GM13976 (cell line): ENCODE measurements at regions not wholly inside any gene's neighbourhood (a gene's known extent, or its start where the extent isn't known, plus 50 kb on each side); places are given as distances from the start of the nearest gene placed in this dataset.

Source experiments
- DNase-seq: peaks from one replicate; pipeline ENCODE4 v3.0.0; 2012; ENCODE audit warnings: low spot score
- CTCF ChIP-seq: IDR thresholded peaks from 2 replicates; pipeline ENCODE4 v1.5.1; 2012; ENCODE audit warnings: borderline replicate concordance, mild to moderate bottlenecking; ENCODE audit not compliant: insufficient read depth; ENCODE audit errors: extremely low read depth, missing control alignments, control extremely low read depth
- in situ Hi-C: fragments of 300-500 bp; cut with MboI; formaldehyde crosslinking; loops from one replicate; pipeline ENCODE4 v1.12.0; 2022; ENCODE audit warnings: low sequenced_read_pairs, mixed read lengths, inconsistent platforms; ENCODE audit not compliant: unreplicated experiment

- in situ Hi-C loops, result no loop called here
- DNase-seq, result no peak
- no peak for TF ChIP-seq CTCF
These were observed 62.3 kb upstream of the UQCRFS1 start for GRCh38 chr19:29275266-29275665.

- in situ Hi-C loops, result no loop called here
- DNase-seq, result peak; percentile 75
- TF ChIP-seq CTCF, result no peak
These were observed 64.2 kb upstream of the UQCRFS1 start for GRCh38 chr19:29277102-29277501.

- in situ Hi-C loops, result no loop called here
- DNase-seq, result no peak
- TF ChIP-seq CTCF, result no peak
These were observed 65.8 kb upstream of the UQCRFS1 start for GRCh38 chr19:29278716-29279115.

GRCh38 chr19:29283366-29283765 lies 70.4 kb upstream of the UQCRFS1 start:
- DNase-seq, result no peak
- no peak for TF ChIP-seq CTCF
- in situ Hi-C loops, result no loop called here

- in situ Hi-C loops, result no loop called here
- no peak for DNase-seq
- no peak for TF ChIP-seq CTCF
These were observed 72.3 kb upstream of the UQCRFS1 start for GRCh38 chr19:29285187-29285687.

- in situ Hi-C loops, result no loop called here
- TF ChIP-seq CTCF, result no peak
- DNase-seq, result no peak
These were observed 72.9 kb upstream of the UQCRFS1 start for GRCh38 chr19:29285878-29286277.

- DNase-seq, result no peak
- TF ChIP-seq CTCF, result no peak
- in situ Hi-C loops, result no loop called here
These were observed 74.1 kb upstream of the UQCRFS1 start for GRCh38 chr19:29287061-29287460.
